GM19025 (cell line): ENCODE measurements at regions not wholly inside any gene's neighbourhood (a gene's known extent, or its start where the extent isn't known, plus 50 kb on each side); places are given as distances from the start of the nearest gene placed in this dataset.

Source experiments
- ATAC-seq: cut with Tn5 transposase; IDR thresholded peaks from one replicate; pipeline ENCODE4 v1.9.1; 2021; ENCODE audit warnings: mild to moderate bottlenecking, low read depth, moderate library complexity; ENCODE audit not compliant: unreplicated experiment

GRCh38 chr2:6475155-6475940 is 390.4 kb downstream of the CMPK2 start:
- ATAC-seq = no peak

- ATAC-seq = no peak
Observed at GRCh38 chr2:6480514-6480913, 385.2 kb downstream of the CMPK2 start.

GRCh38 chr2:6482256-6482655 is 383.5 kb downstream of the CMPK2 start:
- ATAC-seq = no peak

DNA sequence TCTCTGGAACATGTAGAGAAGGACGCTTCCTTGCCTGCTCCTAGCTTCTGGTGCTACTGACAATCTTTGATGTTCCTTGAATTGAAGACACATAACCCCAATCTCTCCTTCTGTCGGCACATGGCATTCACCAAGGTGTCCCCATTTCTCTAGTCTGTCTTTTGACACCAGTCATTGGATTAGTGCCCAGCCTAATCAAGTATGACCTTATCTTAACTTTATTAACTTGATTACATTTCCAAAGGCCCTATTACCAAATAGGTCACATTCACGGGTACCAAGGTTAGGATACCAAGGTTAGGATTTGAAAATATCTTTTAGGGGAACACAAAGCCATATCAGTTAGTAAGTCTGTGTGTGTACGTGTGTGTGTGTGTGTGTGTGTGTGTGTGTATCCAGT is 377.9 kb downstream of the CMPK2 start:
- no peak for ATAC-seq

- no peak for ATAC-seq
Observed at GRCh38 chr2:6492573-6492972, 373.1 kb downstream of the CMPK2 start.

GRCh38 chr2:6493266-6493665 is 372.4 kb downstream of the CMPK2 start:
- ATAC-seq = no peak

GRCh38 chr2:6493669-6494068 is 372.0 kb downstream of the CMPK2 start:
- ATAC-seq = no peak

DNA sequence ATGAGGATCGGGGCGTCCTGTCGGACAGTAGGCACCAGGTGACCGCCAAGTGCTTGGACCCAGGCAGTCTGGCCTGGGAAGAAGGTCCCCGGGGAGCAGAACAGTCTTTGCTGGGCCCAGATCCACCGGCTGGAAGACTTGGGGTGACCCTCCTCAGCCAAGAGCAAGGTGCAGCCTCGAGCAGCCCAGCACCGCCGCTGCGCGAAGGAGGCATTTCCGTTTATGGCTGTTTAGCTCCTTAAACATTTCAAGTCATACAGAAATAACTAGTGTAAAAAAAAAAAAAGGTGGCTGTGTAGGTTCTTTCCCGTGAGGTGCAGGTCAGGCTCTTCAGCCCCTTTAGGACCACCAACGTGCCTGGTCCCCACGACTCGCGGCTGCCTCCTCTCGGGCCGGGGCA is 370.2 kb downstream of the CMPK2 start:
- no peak for ATAC-seq

GRCh38 chr2:6496376-6496775 is 369.3 kb downstream of the CMPK2 start:
- ATAC-seq = no peak

GRCh38 chr2:6497048-6497447 is 368.7 kb downstream of the CMPK2 start:
- ATAC-seq = no peak

- ATAC-seq = no peak
Observed at GRCh38 chr2:6498841-6499240, 366.9 kb downstream of the CMPK2 start.

DNA sequence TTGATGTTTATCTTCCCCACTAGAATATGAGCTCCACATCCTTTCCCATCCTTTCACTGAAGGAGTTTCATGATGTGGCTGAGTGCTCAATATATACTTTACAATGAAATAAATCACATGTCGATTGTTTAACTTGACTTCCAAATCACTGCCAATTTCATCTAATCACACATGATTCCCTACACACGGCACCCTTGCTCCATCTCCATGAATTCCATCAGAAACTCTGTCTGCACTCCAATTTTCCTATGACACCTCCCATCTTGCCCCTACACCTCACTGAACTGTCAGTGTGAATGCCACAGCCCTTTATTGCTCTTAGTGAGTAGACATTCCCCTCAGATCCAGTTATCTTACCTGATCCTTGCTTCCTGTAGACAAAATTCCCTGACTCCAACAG is 366.0 kb downstream of the CMPK2 start:
- ATAC-seq = no peak

DNA sequence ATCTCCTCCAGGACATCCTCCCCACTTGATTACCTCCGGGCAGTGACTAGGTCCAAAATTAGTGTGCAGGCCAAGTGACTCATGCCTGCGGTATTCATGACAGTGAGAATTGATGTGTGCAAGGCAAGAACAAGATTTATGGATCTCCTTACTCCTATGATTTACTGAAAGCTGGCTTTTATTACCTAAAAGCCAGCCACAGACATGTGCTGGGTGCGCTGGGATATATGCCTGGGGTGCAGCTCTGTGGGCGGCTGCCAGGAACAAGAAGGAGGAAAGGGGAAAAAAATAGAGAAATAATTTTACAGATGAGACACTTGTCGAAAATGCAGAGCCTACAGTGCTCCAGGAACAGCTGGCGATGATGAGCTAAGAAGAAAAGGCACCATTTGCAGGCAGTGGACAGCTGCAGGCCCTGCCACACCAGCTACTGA is 359.3 kb downstream of the CMPK2 start:
- ATAC-seq = no peak

- no peak for ATAC-seq
Observed at GRCh38 chr2:6506859-6507258, 358.8 kb downstream of the CMPK2 start.

DNA sequence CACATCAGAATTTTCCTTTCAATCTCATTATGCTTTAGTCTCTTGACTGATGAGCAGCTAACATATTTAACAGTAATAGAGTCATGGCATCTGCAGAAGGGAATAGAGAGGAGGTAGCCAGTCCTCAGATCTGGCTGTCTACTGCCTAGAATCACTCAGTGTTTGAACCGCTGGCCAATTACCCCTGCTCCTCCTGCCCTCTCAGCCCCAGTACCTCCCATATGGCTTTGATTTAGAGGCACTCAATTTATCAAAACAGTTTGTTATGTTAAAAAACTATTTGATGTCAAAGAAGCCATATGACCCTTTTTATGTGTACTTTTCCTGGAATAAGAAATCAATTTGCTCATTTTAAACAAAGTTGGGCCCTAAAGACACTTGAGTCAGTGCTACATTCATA is 355.2 kb downstream of the CMPK2 start:
- no peak for ATAC-seq

DNA sequence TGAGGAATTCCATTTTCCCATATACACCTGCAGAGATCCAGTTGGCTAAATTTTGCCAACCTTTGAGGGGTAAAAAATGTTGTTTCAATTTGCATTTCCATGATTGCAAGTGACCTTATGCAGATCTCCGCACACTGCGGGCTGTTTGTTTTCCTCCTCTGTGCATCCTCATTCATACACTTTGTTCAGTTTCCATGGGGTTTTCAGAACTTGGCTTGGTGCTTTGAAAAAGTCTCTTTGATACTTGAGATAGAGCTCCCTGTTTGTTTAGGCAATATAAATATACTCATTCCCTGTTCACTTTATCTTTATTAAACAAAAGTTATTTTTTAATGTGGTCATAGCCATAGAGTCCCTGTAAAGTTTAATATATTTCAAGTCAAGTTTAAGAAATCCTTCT is 353.1 kb downstream of the CMPK2 start:
- ATAC-seq = no peak

DNA sequence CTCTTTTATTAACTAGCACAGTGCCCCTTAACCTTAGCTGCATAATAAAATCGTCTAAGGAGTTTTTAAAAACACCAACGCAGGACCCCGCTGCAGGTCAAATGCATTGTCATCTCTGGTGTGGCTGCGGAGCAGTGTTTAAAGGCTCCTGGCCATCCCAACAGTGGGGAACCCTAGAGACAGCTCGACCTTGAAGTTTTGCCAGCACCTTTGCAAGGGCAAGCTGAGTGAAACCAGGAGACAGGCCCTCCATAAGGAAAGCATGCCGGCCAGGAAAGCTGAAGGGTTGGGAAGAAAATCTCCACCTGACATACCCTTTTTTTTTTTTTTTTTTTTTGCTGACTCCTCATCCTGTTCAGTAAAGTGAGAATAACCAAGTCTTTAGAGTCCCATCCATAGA is 349.0 kb downstream of the CMPK2 start:
- no peak for ATAC-seq

- no peak for ATAC-seq
Observed at GRCh38 chr2:6518361-6518760, 347.3 kb downstream of the CMPK2 start.

DNA sequence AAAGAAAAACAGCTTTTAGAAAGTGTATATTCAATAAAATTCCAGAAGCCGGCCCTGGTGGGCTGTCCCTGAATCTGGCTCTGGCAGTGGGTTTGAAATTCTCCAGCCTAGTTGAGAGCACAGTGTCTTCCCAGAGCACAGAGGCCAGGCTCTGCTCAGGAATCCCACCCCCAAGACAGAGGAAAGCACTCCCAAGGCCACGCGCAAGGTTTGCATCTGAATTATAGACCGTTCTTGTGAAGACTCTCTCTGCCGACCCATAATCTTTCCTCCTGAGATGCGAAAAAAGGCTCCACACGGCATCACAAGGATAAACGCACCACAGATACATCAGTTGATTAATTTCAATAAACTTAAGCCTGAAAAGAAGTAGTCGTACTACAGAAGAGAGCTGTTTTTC is 342.2 kb downstream of the CMPK2 start:
- no peak for ATAC-seq

DNA sequence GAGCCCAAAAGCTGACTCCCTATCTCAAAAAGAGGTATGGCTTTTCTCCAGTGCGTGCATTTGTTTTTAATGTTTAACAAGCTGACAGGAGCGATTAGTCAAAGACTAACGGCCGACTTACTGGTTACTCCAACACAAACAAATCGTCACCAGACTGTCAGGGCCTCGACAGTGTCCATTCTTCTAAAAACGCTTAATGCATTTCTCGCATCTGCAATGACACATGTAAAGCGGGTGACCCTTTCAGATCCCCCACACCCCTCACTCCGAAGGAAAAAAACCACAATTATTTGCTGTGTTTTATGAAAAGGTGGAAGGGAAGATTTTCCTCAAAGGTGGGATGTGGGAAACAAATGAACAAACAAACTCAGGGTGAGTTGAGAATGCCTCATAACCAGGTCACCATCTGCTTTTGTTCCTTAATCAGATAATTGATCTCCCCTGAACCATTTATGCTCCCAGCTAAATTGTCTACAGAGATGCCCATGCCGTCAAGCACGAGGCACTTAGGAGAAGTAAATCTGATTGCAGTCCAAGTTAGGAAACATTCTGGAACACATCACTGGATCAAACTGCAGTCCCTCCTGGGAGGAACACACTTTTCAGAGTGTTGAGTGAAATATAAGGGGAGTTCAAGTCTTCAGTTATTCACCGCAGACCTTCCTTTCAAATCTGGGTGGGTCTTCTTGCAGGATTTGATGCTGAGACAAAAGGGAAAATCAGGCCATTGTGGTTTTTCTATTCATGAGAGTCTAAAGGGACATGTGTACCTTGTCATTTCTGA is 340.8 kb downstream of the CMPK2 start:
- ATAC-seq = no peak

GRCh38 chr2:6525475-6525964 is 340.2 kb downstream of the CMPK2 start:
- ATAC-seq = no peak
